Osteocyte (in vitro differentiated cells): ENCODE measurements at regions not wholly inside any gene's neighbourhood (a gene's known extent, or its start where the extent isn't known, plus 50 kb on each side); places are given as distances from the start of the nearest gene placed in this dataset.

Experiments
- DNase-seq: peaks from one replicate; pipeline ENCODE4 v3.0.0; 2021; ENCODE audit warnings: mixed read lengths; ENCODE audit not compliant: unreplicated experiment; ENCODE audit errors: extremely low spot score
- H3K27ac Mint-ChIP-seq: one replicate; pipeline ENCODE4 v1.8.0; 2021; ENCODE audit warnings: mild to moderate bottlenecking, mixed read lengths; ENCODE audit not compliant: unreplicated experiment
- H3K27me3 Mint-ChIP-seq: one replicate; pipeline ENCODE4 v1.8.0; 2021; ENCODE audit warnings: mixed read lengths; ENCODE audit not compliant: unreplicated experiment
- H3K36me3 Mint-ChIP-seq: one replicate; pipeline ENCODE4 v1.8.0; 2021; ENCODE audit warnings: mixed read lengths; ENCODE audit not compliant: unreplicated experiment
- H3K4me1 Mint-ChIP-seq: one replicate; pipeline ENCODE4 v1.8.0; 2021; ENCODE audit warnings: mixed read lengths; ENCODE audit not compliant: unreplicated experiment
- H3K4me3 Mint-ChIP-seq: one replicate; pipeline ENCODE4 v1.8.0; 2021; ENCODE audit warnings: mild to moderate bottlenecking, moderate library complexity, mixed read lengths; ENCODE audit not compliant: unreplicated experiment
- H3K9me3 Mint-ChIP-seq: one replicate; pipeline ENCODE4 v1.8.0; 2021; ENCODE audit warnings: mixed read lengths; ENCODE audit not compliant: unreplicated experiment
- CTCF ChIP-seq: fragments of 200-600 bp; sonication (generic); IDR thresholded peaks from 2 replicates; pipeline ENCODE4 v1.5.0; 2021; ENCODE audit warnings: antibody characterized with exemption, mild to moderate bottlenecking, moderate library complexity

- H3K27ac Mint-ChIP-seq: no peak overlapping the region
- no peak for DNase-seq
- H3K4me1 Mint-ChIP-seq: no peaks in the 10 kb centered on the region
- H3K4me3 Mint-ChIP-seq: no peak overlapping the region
- H3K9me3 Mint-ChIP-seq: no peaks in the 10 kb centered on the region
- H3K36me3 Mint-ChIP-seq: no peaks in the 10 kb centered on the region
- peaks cover 12% of the 10 kb centered on the region for H3K27me3 Mint-ChIP-seq
- TF ChIP-seq CTCF: no peak
These were observed 182.1 kb upstream of the SDK2 start for GRCh38 chr17:73826181-73826871.

- TF ChIP-seq CTCF: no peak
- DNase-seq: no peak
- Mint-ChIP-seq H3K27me3 (peaks cover 10% of the 10 kb centered on the region), H3K9me3 (no peaks in the 10 kb centered on the region), H3K4me3 (no peak overlapping the region), H3K36me3 (no peaks in the 10 kb centered on the region), H3K4me1 (no peaks in the 10 kb centered on the region), H3K27ac (no peak overlapping the region)
These were observed 182.6 kb upstream of the SDK2 start for GRCh38 chr17:73826872-73827228.

- Mint-ChIP-seq H3K9me3 (no peaks in the 10 kb centered on the region), H3K27ac (no peak overlapping the region), H3K4me1 (no peaks in the 10 kb centered on the region), H3K36me3 (no peaks in the 10 kb centered on the region), H3K27me3 (peaks cover 7% of the 10 kb centered on the region), H3K4me3 (no peak overlapping the region)
- no peak for TF ChIP-seq CTCF
- DNase-seq: no peak
These were observed 183.5 kb upstream of the SDK2 start for GRCh38 chr17:73827627-73828291.

GRCh38 chr17:73829676-73830280 is 185.5 kb upstream of the SDK2 start:
- H3K9me3 Mint-ChIP-seq: no peaks in the 10 kb centered on the region
- peaks cover 6% of the 10 kb centered on the region for H3K27me3 Mint-ChIP-seq
- H3K36me3 Mint-ChIP-seq: no peaks in the 10 kb centered on the region
- no peaks in the 10 kb centered on the region for H3K4me1 Mint-ChIP-seq
- TF ChIP-seq CTCF: no peak
- DNase-seq: no peak
- no peak overlapping the region for H3K4me3 Mint-ChIP-seq
- no peak overlapping the region for H3K27ac Mint-ChIP-seq

GRCh38 chr17:73831699-73832098 is 187.5 kb upstream of the SDK2 start:
- H3K4me1 Mint-ChIP-seq: no peaks in the 10 kb centered on the region
- no peak overlapping the region for H3K4me3 Mint-ChIP-seq
- H3K36me3 Mint-ChIP-seq: no peaks in the 10 kb centered on the region
- no peak overlapping the region for H3K27ac Mint-ChIP-seq
- no peaks in the 10 kb centered on the region for H3K9me3 Mint-ChIP-seq
- no peak for TF ChIP-seq CTCF
- DNase-seq: no peak
- H3K27me3 Mint-ChIP-seq: peaks cover 8% of the 10 kb centered on the region
